Testis (tissue), 2 donors: ENCODE measurements at regions not wholly inside any gene's neighbourhood (a gene's known extent, or its start where the extent isn't known, plus 50 kb on each side); places are given as distances from the start of the nearest gene placed in this dataset.

Experiments
- CTCF ChIP-seq, 3 experiments: fragments of 450-650 bp in 2 of 3; fragments of 200-600 bp in 1 of 3; sonication (generic) in 1 of 3; IDR thresholded peaks; one replicate each; pipeline ENCODE4 v1.5.1; 2016 to 2019; ENCODE audit warnings: antibody characterized with exemption in 3 of 3, mild to moderate bottlenecking in 2 of 3, moderate library complexity in 1 of 3
- POLR2A ChIP-seq: fragments of 450-650 bp; IDR thresholded peaks from one replicate; pipeline ENCODE4 v1.6.1; 2017; ENCODE audit warnings: antibody characterized with exemption, mild to moderate bottlenecking, moderate library complexity

GRCh38 chr9:18190671-18191374 is 283.1 kb upstream of the ADAMTSL1 start:
- TF ChIP-seq CTCF (IDR thresholded peaks at IDR 0.05) (no peak), POLR2A (no peak)
